ENCODE measurements at regions not wholly inside any gene's neighbourhood (a gene's known extent, or its start where the extent isn't known, plus 50 kb on each side); places are given as distances from the start of the nearest gene placed in this dataset.

GRCh38 chr10:78511324-78512204, 477.9 kb downstream of the RPS24 start:
- TF ChIP-seq CTCF (conservative IDR thresholded peaks at IDR 0.05; ENCODE audit: low read depth, low read length) (no peak), EZH2 (IDR thresholded peaks at IDR 0.05; ENCODE audit: low read length, unreplicated experiment) (no peak), EZH2phosphoT487 (IDR thresholded peaks at IDR 0.05; ENCODE audit: borderline replicate concordance, low read length) (no peak)

Data from PC-3 (cell line).